Activated CD8-positive, alpha-beta memory T cell treated with anti-CD3 and anti-CD28 coated beads, Interleukin-2, amount 50 U/mL, for 1 hour (primary cell): ENCODE measurements at regions not wholly inside any gene's neighbourhood (a gene's known extent, or its start where the extent isn't known, plus 50 kb on each side); places are given as distances from the start of the nearest gene placed in this dataset.
"Not testable (repeated sequence)": the region's sequence is repeated elsewhere in the genome, so short reads cannot be mapped to it uniquely, and the experiment has no call there.

Source experiments
- DNase-seq: peaks from one replicate; pipeline ENCODE4 v3.0.0-alpha.2; 2020; ENCODE audit errors: extremely low read depth

- no peak for DNase-seq
Observed at GRCh38 chr2:397521-397920, 109.6 kb upstream of the ALKAL2 start.

- DNase-seq = no peak
Observed at GRCh38 chr2:396903-397302, 109.0 kb upstream of the ALKAL2 start.

- DNase-seq = no peak
Observed at GRCh38 chr2:395886-396285, 108.0 kb upstream of the ALKAL2 start.

- DNase-seq = peak; percentile 22
Observed at GRCh38 chr2:393711-394696, 106.1 kb upstream of the ALKAL2 start.

- DNase-seq = no peak
Observed at GRCh38 chr2:392926-393280, 105.0 kb upstream of the ALKAL2 start.

- DNase-seq = no peak
Observed at GRCh38 chr2:392181-392925, 104.5 kb upstream of the ALKAL2 start.

GRCh38 chr2:391696-392095, 103.8 kb upstream of the ALKAL2 start:
- no peak for DNase-seq

GRCh38 chr2:390959-391358, 103.1 kb upstream of the ALKAL2 start:
- no peak for DNase-seq

GRCh38 chr2:389985-390384, 102.1 kb upstream of the ALKAL2 start:
- DNase-seq = not testable (repeated sequence)

- not testable (repeated sequence) for DNase-seq
Observed at GRCh38 chr2:388752-389151, 100.9 kb upstream of the ALKAL2 start.

- DNase-seq = no peak
Observed at GRCh38 chr2:387980-388421, 100.1 kb upstream of the ALKAL2 start.

- DNase-seq = no peak
Observed at GRCh38 chr2:386406-387103, 98.7 kb upstream of the ALKAL2 start.

- DNase-seq = no peak
Observed at GRCh38 chr2:385785-386184, 97.9 kb upstream of the ALKAL2 start.

- no peak for DNase-seq
Observed at GRCh38 chr2:385061-385460, 97.2 kb upstream of the ALKAL2 start.

- no peak for DNase-seq
Observed at GRCh38 chr2:383888-384287, 96.0 kb upstream of the ALKAL2 start.

GRCh38 chr2:383178-383577, 95.3 kb upstream of the ALKAL2 start:
- no peak for DNase-seq

GRCh38 chr2:382728-383022, 94.8 kb upstream of the ALKAL2 start:
- no peak for DNase-seq

GRCh38 chr2:381941-382727, 94.2 kb upstream of the ALKAL2 start:
- DNase-seq = no peak

- DNase-seq = no peak
Observed at GRCh38 chr2:381181-381580, 93.3 kb upstream of the ALKAL2 start.

GRCh38 chr2:380772-381171, 92.9 kb upstream of the ALKAL2 start:
- no peak for DNase-seq

GRCh38 chr2:380221-380620, 92.3 kb upstream of the ALKAL2 start:
- DNase-seq = no peak

GRCh38 chr2:379778-380177, 91.9 kb upstream of the ALKAL2 start:
- DNase-seq = no peak
